Trophoblast cell (in vitro differentiated cells and primary cell): ENCODE measurements at regions not wholly inside any gene's neighbourhood (a gene's known extent, or its start where the extent isn't known, plus 50 kb on each side); places are given as distances from the start of the nearest gene placed in this dataset.

Experiments
- DNase-seq, 2 donors: peaks; one replicate each; pipeline ENCODE4 v3.0.0-alpha.2; 2016
- H2AFZ ChIP-seq: 2 replicates; pipeline ENCODE4 v1.6.1; 2013; ENCODE audit warnings: low read length, moderate library complexity, mild to moderate bottlenecking; ENCODE audit not compliant: insufficient read depth, poor library complexity
- H2AK5ac ChIP-seq: 2 replicates; pipeline ENCODE4 v1.6.1; 2013; ENCODE audit warnings: mild to moderate bottlenecking, low read length
- H2BK120ac ChIP-seq: 2 replicates; pipeline ENCODE4 v1.6.1; 2013; ENCODE audit warnings: low read length, mild to moderate bottlenecking, moderate library complexity; ENCODE audit not compliant: insufficient read depth, poor library complexity
- H2BK12ac ChIP-seq: 2 replicates; pipeline ENCODE4 v1.6.1; 2013; ENCODE audit warnings: mild to moderate bottlenecking, low read length, moderate library complexity
- H2BK5ac ChIP-seq: 2 replicates; pipeline ENCODE4 v1.6.1; 2013; ENCODE audit warnings: low read length, low read depth, moderate library complexity, mild to moderate bottlenecking; ENCODE audit not compliant: poor library complexity
- H3K14ac ChIP-seq: 2 replicates; pipeline ENCODE4 v1.6.1; 2013; ENCODE audit warnings: mild to moderate bottlenecking, low read length
- H3K18ac ChIP-seq: 2 replicates; pipeline ENCODE4 v1.6.1; 2013; ENCODE audit warnings: mild to moderate bottlenecking, low read length
- H3K23ac ChIP-seq: 2 replicates; pipeline ENCODE4 v1.6.1; 2013; ENCODE audit warnings: low read length
- H3K27ac ChIP-seq: 2 replicates; pipeline ENCODE4 v1.5.1; 2013; ENCODE audit warnings: low read depth, mild to moderate bottlenecking, inconsistent platforms, low read length, moderate library complexity
- H3K27me3 ChIP-seq: 2 replicates; pipeline ENCODE4 v1.6.1; 2013; ENCODE audit warnings: inconsistent platforms, mild to moderate bottlenecking, low read length, moderate library complexity; ENCODE audit not compliant: insufficient read depth
- H3K36me3 ChIP-seq, 2 experiments: 1 replicate in 1 of 2; 2 replicates in 1 of 2; pipeline ENCODE4 v1.6.1; 2013; ENCODE audit warnings: low read length in 2 of 2, mild to moderate bottlenecking in 2 of 2, moderate library complexity in 1 of 2; ENCODE audit not compliant: insufficient read depth in 2 of 2, control insufficient read depth in 1 of 2
- H3K4ac ChIP-seq: 2 replicates; pipeline ENCODE4 v1.6.1; 2013; ENCODE audit warnings: low read depth, mild to moderate bottlenecking, low read length, moderate library complexity
- H3K4me1 ChIP-seq, 2 experiments: 1 replicate in 1 of 2; 2 replicates in 1 of 2; pipeline ENCODE4 v1.6.1; 2013; ENCODE audit warnings: low read length in 2 of 2, mild to moderate bottlenecking in 2 of 2, moderate library complexity in 1 of 2; ENCODE audit not compliant: insufficient read depth in 2 of 2, control insufficient read depth in 1 of 2
- H3K4me2 ChIP-seq: 2 replicates; pipeline ENCODE4 v1.6.1; 2013; ENCODE audit warnings: inconsistent platforms, mild to moderate bottlenecking, low read length, moderate library complexity
- H3K4me3 ChIP-seq: 2 replicates; pipeline ENCODE4 v1.5.1; 2013; ENCODE audit warnings: mild to moderate bottlenecking, low read depth, low read length, inconsistent platforms
- H3K79me1 ChIP-seq: one replicate; pipeline ENCODE4 v1.6.1; 2013; ENCODE audit warnings: low read length
- H3K79me2 ChIP-seq: 2 replicates; pipeline ENCODE4 v1.6.1; 2013; ENCODE audit warnings: low read length, mild to moderate bottlenecking; ENCODE audit not compliant: control insufficient read depth, insufficient read depth, poor library complexity
- H3K9ac ChIP-seq: 2 replicates; pipeline ENCODE4 v1.6.1; 2013; ENCODE audit warnings: mild to moderate bottlenecking, low read length
- H3K9me3 ChIP-seq: 2 replicates; pipeline ENCODE4 v1.6.1; 2013; ENCODE audit warnings: low read depth, mild to moderate bottlenecking, control low read depth, inconsistent platforms, low read length; ENCODE audit not compliant: insufficient read depth
- H4K12ac ChIP-seq: 2 replicates; pipeline ENCODE4 v1.6.1; 2013; ENCODE audit warnings: low read depth, mild to moderate bottlenecking, low read length, moderate library complexity
- H4K8ac ChIP-seq: 2 replicates; pipeline ENCODE4 v1.6.1; 2013; ENCODE audit warnings: low read depth, mild to moderate bottlenecking, low read length, moderate library complexity
- H4K91ac ChIP-seq: one replicate; pipeline ENCODE4 v1.6.1; 2013; ENCODE audit warnings: low read depth, mild to moderate bottlenecking, low read length, moderate library complexity
- WGBS: extraction: QIAGEN DNeasy Blood & Tissue Kit; methylation state at CpG from one replicate; pipeline ENCODE4 v1.1.7; 2013; ENCODE audit warnings: missing lambda C conversion rate; ENCODE audit not compliant: insufficient read length, insufficient coverage; ENCODE audit errors: extremely low coverage; 5-methylcytosine and 5-hydroxymethylcytosine counted together

DNA sequence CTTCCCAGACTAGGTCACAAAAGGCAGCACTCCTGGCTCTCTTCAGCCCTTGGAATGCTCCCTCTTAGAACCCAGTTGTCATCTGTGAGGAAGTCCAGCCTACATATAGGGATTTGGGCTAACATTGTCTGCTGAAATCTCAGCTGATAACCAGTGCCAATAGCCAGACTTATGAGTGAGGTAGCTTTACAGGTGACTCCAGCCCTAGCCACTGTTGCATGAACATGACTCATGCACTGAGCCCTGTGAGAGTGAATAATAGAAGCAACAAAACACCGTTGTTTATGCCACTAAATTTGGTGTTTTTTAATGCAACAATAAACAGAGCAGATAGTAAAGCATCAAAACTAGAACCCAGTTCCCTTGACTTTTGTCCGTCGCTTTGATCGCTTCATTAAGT, 433.2 kb downstream of the STIM2 start:
- Histone ChIP-seq H3K14ac (no peak overlapping the region), H3K4me2 (no peak overlapping the region), H3K9ac (no peak overlapping the region), H2AFZ (no peak overlapping the region), H2AK5ac (no peak overlapping the region), H2BK120ac (no peak overlapping the region), H3K4ac (no peak overlapping the region), H2BK12ac (no peak overlapping the region), H4K91ac (no peak overlapping the region), H3K23ac (no peak overlapping the region), H3K79me1 (no peaks in the 10 kb centered on the region), H3K27me3 (no peaks in the 10 kb centered on the region), H3K4me1 (no peaks in the 10 kb centered on the region), H3K79me2 (no peaks in the 10 kb centered on the region), H2BK5ac (no peak overlapping the region), H3K9me3 (no peaks in the 10 kb centered on the region), H4K12ac (no peak overlapping the region), H4K8ac (no peak overlapping the region), H3K36me3 (no peaks in the 10 kb centered on the region), H3K4me3 (no peak overlapping the region), H3K27ac (no peak overlapping the region), H3K18ac (no peak overlapping the region)
- no peak for DNase-seq
- no CpG with 5 or more reads among the region's 4 CpGs for WGBS

DNA sequence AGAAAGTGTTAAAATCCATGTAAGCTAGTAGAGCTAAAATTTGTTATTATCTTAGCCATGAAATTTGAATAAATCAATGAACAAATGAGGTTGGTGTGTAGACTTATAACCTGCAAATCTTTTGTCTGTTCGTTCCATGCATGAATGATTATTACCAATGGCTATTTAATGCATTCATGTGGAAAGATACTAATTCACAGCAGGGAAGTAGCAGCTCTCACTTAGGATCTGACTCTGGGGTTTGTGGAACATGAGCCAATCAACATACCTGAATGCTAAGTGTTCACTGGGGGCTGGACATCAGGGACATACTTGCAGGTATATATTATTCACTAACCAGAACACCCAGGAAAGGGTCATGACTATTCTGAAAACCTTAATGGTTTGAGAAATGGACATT, 444.1 kb downstream of the STIM2 start:
- Histone ChIP-seq H4K12ac (no peak overlapping the region), H3K79me2 (no peaks in the 10 kb centered on the region), H3K36me3 (no peaks in the 10 kb centered on the region), H3K27ac (no peak overlapping the region), H3K9me3 (no peaks in the 10 kb centered on the region), H3K79me1 (no peaks in the 10 kb centered on the region), H2BK12ac (no peak overlapping the region), H4K8ac (no peak overlapping the region), H3K4me3 (no peak overlapping the region), H4K91ac (no peak overlapping the region), H2BK5ac (no peak overlapping the region), H3K4me2 (no peak overlapping the region), H2AK5ac (no peak overlapping the region), H3K4me1 (no peaks in the 10 kb centered on the region), H2BK120ac (no peak overlapping the region), H3K18ac (no peak overlapping the region), H3K23ac (no peak overlapping the region), H2AFZ (no peak overlapping the region), H3K9ac (no peak overlapping the region), H3K4ac (no peak overlapping the region), H3K27me3 (no peaks in the 10 kb centered on the region), H3K14ac (no peak overlapping the region)
- WGBS: no CpG with 5 or more reads among the region's 1 CpG
- DNase-seq: no peak

GRCh38 chr4:27305246-27305645, 444.6 kb downstream of the STIM2 start:
- H3K4me1 ChIP-seq: no peaks in the 10 kb centered on the region
- DNase-seq: no peak
- WGBS: no CpG with 5 or more reads among the region's 1 CpG

GRCh38 chr4:27308379-27308778, 447.7 kb downstream of the STIM2 start:
- Histone ChIP-seq H3K9me3 (peaks cover 2% of the 10 kb centered on the region), H2AFZ (no peak overlapping the region), H3K18ac (no peak overlapping the region), H4K91ac (no peak overlapping the region), H3K9ac (no peak overlapping the region), H4K8ac (no peak overlapping the region), H3K4ac (no peak overlapping the region), H2AK5ac (no peak overlapping the region), H3K4me1 (no peaks in the 10 kb centered on the region), H3K79me2 (no peaks in the 10 kb centered on the region), H2BK120ac (no peak overlapping the region), H3K79me1 (no peaks in the 10 kb centered on the region), H3K14ac (no peak overlapping the region), H3K27ac (no peak overlapping the region), H2BK12ac (no peak overlapping the region), H4K12ac (no peak overlapping the region), H3K23ac (no peak overlapping the region), H2BK5ac (no peak overlapping the region), H3K4me2 (no peak overlapping the region), H3K4me3 (no peak overlapping the region), H3K27me3 (no peaks in the 10 kb centered on the region), H3K36me3 (no peaks in the 10 kb centered on the region)
- WGBS: no CpG with 5 or more reads among the region's 6 CpGs
- no peak for DNase-seq

More at GRCh38 chr4:27305246-27305645, 444.6 kb downstream of the STIM2 start:
- no peak overlapping the region for H3K4me3 ChIP-seq
- H3K14ac ChIP-seq: no peak overlapping the region
- no peaks in the 10 kb centered on the region for H3K36me3 ChIP-seq
- H3K79me2 ChIP-seq: no peaks in the 10 kb centered on the region
- H3K4ac ChIP-seq: no peak overlapping the region
- H3K9ac ChIP-seq: no peak overlapping the region
- no peak overlapping the region for H2BK12ac ChIP-seq
- H4K8ac ChIP-seq: no peak overlapping the region
- H4K91ac ChIP-seq: no peak overlapping the region
- H2AK5ac ChIP-seq: no peak overlapping the region
- no peak overlapping the region for H2BK5ac ChIP-seq
- no peak overlapping the region for H3K23ac ChIP-seq
- no peaks in the 10 kb centered on the region for H3K79me1 ChIP-seq
- H2BK120ac ChIP-seq: no peak overlapping the region
- H3K18ac ChIP-seq: no peak overlapping the region
- no peaks in the 10 kb centered on the region for H3K9me3 ChIP-seq
- H3K4me2 ChIP-seq: no peak overlapping the region
- no peak overlapping the region for H3K27ac ChIP-seq
- H4K12ac ChIP-seq: no peak overlapping the region
- no peaks in the 10 kb centered on the region for H3K27me3 ChIP-seq
- H2AFZ ChIP-seq: no peak overlapping the region
